Liver (tissue), 8 donors: ENCODE measurements at regions not wholly inside any gene's neighbourhood (a gene's known extent, or its start where the extent isn't known, plus 50 kb on each side); places are given as distances from the start of the nearest gene placed in this dataset.
"Not testable (repeated sequence)": the region's sequence is repeated elsewhere in the genome, so short reads cannot be mapped to it uniquely, and the experiment has no call there.

ENCODE experiments used
- DNase-seq: peaks from one replicate; pipeline ENCODE4 v3.0.0-alpha.2; 2017; ENCODE audit warnings: low spot score
- H3K27ac ChIP-seq, 2 donors: one replicate each; pipeline ENCODE4 v1.7.0; 2013; ENCODE audit warnings: inconsistent platforms in 2 of 2, low read length in 2 of 2, control low read depth in 1 of 2, low read depth in 1 of 2, mild to moderate bottlenecking in 1 of 2
- H3K27me3 ChIP-seq, 4 donors: one replicate each; pipeline versions ENCODE4 v1.6.1 to v1.7.0; 2013; ENCODE audit warnings: low read length in 3 of 4, inconsistent platforms in 1 of 4, mild to moderate bottlenecking in 1 of 4, moderate library complexity in 1 of 4; ENCODE audit not compliant: control insufficient read depth in 4 of 4, insufficient read depth in 4 of 4
- H3K36me3 ChIP-seq, 4 donors: one replicate each; pipeline versions ENCODE4 v1.6.1 to v1.7.0; 2013; ENCODE audit warnings: low read length in 3 of 4, mild to moderate bottlenecking in 3 of 4, low read depth in 1 of 4, moderate library complexity in 1 of 4; ENCODE audit not compliant: control insufficient read depth in 4 of 4, insufficient read depth in 3 of 4
- H3K4me1 ChIP-seq, 4 donors: one replicate each; pipeline versions ENCODE4 v1.6.1 to v1.7.0; 2013; ENCODE audit warnings: low read length in 3 of 4, mild to moderate bottlenecking in 3 of 4, moderate library complexity in 1 of 4; ENCODE audit not compliant: control insufficient read depth in 4 of 4, insufficient read depth in 4 of 4
- H3K4me3 ChIP-seq, 3 donors: one replicate each; pipeline versions ENCODE4 v1.6.1 to v1.7.0; 2013; ENCODE audit warnings: low read length in 3 of 3, control low read depth in 1 of 3, low read depth in 1 of 3, mild to moderate bottlenecking in 1 of 3
- H3K9ac ChIP-seq, 2 donors: one replicate each; pipeline ENCODE4 v1.7.0; 2013; ENCODE audit warnings: low read length in 2 of 2, mild to moderate bottlenecking in 2 of 2, moderate library complexity in 2 of 2, control low read depth in 1 of 2, low read depth in 1 of 2
- H3K9me3 ChIP-seq, 4 donors: one replicate each; pipeline versions ENCODE4 v1.6.1 to v1.7.0; 2013; ENCODE audit warnings: low read length in 3 of 4; ENCODE audit not compliant: control insufficient read depth in 4 of 4
- EGR1 ChIP-seq, 2 donors: IDR thresholded peaks; 2 replicates each; pipeline ENCODE4 v1.6.1; 2016 to 2018; ENCODE audit warnings: antibody characterized with exemption in 2 of 2, low read depth in 2 of 2
- FOXA1 ChIP-seq: IDR thresholded peaks from 2 replicates; pipeline ENCODE4 v1.6.1; 2016; ENCODE audit warnings: antibody characterized with exemption
- FOXA2 ChIP-seq: IDR thresholded peaks from 2 replicates; pipeline ENCODE4 v1.6.1; 2016; ENCODE audit warnings: antibody characterized with exemption
- HNF4A ChIP-seq, 2 donors: conservative IDR thresholded peaks; 2 replicates each; pipeline ENCODE4 v1.6.1; 2016; ENCODE audit warnings: antibody characterized with exemption in 2 of 2, mild to moderate bottlenecking in 2 of 2
- JUND ChIP-seq, 2 donors: IDR thresholded peaks; 2 replicates each; pipeline ENCODE4 v1.6.1; 2016; ENCODE audit warnings: antibody characterized with exemption in 2 of 2
- NR2F2 ChIP-seq: IDR thresholded peaks from 2 replicates; pipeline ENCODE4 v1.6.1; 2016; ENCODE audit warnings: antibody characterized with exemption
- RAD21 ChIP-seq, 2 donors: IDR thresholded peaks; 2 replicates each; pipeline ENCODE4 v1.6.1; 2016; ENCODE audit warnings: antibody characterized with exemption in 2 of 2, mild to moderate bottlenecking in 2 of 2
- SP1 ChIP-seq: IDR thresholded peaks from 2 replicates; pipeline ENCODE4 v1.6.1; 2018; ENCODE audit warnings: antibody characterized with exemption, mild to moderate bottlenecking
- YY1 ChIP-seq: IDR thresholded peaks from 2 replicates; pipeline ENCODE4 v1.6.1; 2016; ENCODE audit warnings: antibody characterized with exemption, mild to moderate bottlenecking
- WGBS: extraction: QIAGEN DNeasy Blood & Tissue Kit; methylation state at CpG from one replicate; pipeline ENCODE4 v1.1.7; 2013; 5-methylcytosine and 5-hydroxymethylcytosine counted together
- TF ChIP-seq, protein P1 (sequence below): IDR thresholded peaks from 2 replicates; pipeline ENCODE4 v1.6.1; 2016; ENCODE audit warnings: antibody characterized with exemption, mild to moderate bottlenecking
- TF ChIP-seq, protein P2 (sequence below): fragments of 150-350 bp; IDR thresholded peaks from 2 replicates; pipeline ENCODE4 v1.5.1; 2017; ENCODE audit warnings: improper control_type of control experiment, low read depth, low read length; ENCODE audit not compliant: missing input control
- TF ChIP-seq, protein P3 (sequence below): IDR thresholded peaks from 2 replicates; pipeline ENCODE4 v1.6.1; 2016; ENCODE audit warnings: antibody characterized with exemption
- TF ChIP-seq, protein P4 (sequence below): IDR thresholded peaks from 2 replicates; pipeline ENCODE4 v1.6.1; 2016; ENCODE audit warnings: antibody characterized with exemption
- TF ChIP-seq, protein P5 (sequence below): IDR thresholded peaks from 2 replicates; pipeline ENCODE4 v1.6.1; 2016; ENCODE audit warnings: antibody characterized with exemption
- donor health status: healthy.
- donor health status: healthy.
- donor health status: healthy.
- donor health status: healthy.
- donor health status: healthy.

DNA sequence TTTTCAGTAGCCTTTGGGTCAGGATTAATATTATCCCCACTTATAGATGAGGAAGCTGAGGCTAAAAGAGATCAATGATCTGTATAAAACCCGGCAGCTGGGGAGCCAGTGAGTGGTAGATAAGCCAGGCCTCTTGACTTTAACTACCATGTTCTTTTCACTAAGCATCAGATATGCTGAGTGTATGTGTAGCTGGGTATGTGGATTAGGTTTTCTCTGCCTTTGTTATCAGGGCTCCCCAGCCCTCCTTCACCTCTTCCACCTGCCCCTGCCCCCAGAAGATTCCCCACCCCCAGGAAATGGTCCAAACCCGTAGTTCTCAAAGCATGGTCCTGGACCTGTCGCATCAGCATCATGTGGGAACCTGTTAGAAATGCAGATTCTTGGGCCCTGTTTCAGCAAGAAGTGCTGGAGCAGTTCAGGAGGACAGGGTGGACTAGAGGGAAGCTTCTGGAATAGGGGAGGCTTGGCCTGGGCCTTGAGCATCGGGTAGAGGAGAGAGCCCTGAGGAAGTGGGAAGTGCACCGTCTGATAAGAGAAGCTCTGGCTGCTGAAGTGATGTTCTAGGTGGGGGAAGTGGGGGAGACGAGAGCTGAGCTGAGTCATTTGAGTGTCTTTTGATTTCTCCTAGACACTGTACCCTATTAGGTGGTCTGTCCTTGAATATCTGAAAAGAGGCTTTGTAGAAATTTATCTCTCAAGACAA, 101.3 kb downstream of the HIF1AN start (continued):
- TF ChIP-seq, protein P1, sequence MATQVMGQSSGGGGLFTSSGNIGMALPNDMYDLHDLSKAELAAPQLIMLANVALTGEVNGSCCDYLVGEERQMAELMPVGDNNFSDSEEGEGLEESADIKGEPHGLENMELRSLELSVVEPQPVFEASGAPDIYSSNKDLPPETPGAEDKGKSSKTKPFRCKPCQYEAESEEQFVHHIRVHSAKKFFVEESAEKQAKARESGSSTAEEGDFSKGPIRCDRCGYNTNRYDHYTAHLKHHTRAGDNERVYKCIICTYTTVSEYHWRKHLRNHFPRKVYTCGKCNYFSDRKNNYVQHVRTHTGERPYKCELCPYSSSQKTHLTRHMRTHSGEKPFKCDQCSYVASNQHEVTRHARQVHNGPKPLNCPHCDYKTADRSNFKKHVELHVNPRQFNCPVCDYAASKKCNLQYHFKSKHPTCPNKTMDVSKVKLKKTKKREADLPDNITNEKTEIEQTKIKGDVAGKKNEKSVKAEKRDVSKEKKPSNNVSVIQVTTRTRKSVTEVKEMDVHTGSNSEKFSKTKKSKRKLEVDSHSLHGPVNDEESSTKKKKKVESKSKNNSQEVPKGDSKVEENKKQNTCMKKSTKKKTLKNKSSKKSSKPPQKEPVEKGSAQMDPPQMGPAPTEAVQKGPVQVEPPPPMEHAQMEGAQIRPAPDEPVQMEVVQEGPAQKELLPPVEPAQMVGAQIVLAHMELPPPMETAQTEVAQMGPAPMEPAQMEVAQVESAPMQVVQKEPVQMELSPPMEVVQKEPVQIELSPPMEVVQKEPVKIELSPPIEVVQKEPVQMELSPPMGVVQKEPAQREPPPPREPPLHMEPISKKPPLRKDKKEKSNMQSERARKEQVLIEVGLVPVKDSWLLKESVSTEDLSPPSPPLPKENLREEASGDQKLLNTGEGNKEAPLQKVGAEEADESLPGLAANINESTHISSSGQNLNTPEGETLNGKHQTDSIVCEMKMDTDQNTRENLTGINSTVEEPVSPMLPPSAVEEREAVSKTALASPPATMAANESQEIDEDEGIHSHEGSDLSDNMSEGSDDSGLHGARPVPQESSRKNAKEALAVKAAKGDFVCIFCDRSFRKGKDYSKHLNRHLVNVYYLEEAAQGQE: no peak
- TF ChIP-seq YY1: no peak
- TF ChIP-seq FOXA2: no peak

DNA sequence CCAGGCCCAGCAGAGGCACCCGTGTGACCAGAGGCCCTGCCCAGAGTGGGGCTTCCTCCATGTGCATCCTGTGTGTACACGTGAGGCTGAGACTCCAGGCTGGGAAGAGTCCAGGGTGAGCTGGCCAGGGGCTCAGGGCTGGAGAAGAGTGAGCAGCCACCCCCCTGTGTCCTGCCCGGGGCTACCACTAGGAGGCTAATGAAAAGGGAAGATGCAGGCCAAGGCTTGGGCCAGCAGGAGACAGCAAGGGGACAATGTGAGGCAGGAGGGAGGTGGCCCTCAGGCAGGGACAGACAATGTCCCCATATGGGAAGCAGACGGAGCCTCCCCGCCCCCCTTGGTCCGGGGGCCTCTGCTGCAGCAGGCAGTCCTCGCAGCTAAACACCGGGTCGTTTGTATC, 102.0 kb downstream of the HIF1AN start:
- peak; percentile 10 to 70 for TF ChIP-seq RAD21 (IDR thresholded peaks at IDR 0.05)
- no peak for TF ChIP-seq SP1
- TF ChIP-seq, protein P2, sequence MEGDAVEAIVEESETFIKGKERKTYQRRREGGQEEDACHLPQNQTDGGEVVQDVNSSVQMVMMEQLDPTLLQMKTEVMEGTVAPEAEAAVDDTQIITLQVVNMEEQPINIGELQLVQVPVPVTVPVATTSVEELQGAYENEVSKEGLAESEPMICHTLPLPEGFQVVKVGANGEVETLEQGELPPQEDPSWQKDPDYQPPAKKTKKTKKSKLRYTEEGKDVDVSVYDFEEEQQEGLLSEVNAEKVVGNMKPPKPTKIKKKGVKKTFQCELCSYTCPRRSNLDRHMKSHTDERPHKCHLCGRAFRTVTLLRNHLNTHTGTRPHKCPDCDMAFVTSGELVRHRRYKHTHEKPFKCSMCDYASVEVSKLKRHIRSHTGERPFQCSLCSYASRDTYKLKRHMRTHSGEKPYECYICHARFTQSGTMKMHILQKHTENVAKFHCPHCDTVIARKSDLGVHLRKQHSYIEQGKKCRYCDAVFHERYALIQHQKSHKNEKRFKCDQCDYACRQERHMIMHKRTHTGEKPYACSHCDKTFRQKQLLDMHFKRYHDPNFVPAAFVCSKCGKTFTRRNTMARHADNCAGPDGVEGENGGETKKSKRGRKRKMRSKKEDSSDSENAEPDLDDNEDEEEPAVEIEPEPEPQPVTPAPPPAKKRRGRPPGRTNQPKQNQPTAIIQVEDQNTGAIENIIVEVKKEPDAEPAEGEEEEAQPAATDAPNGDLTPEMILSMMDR: peak; percentile 36
- H3K36me3 ChIP-seq: no peaks in the 10 kb centered on the region
- DNase-seq: no peak
- H3K27me3 ChIP-seq: peaks cover 0 to 13% (median 3%) of the 10 kb centered on the region in 4 donors
- H3K27ac ChIP-seq: no peak overlapping the region
- H3K4me1 ChIP-seq: no peaks in the 10 kb centered on the region
- 14% methylated on average over 9 of the region's 9 CpGs for WGBS
- no peak overlapping the region for H3K4me3 ChIP-seq
- H3K9ac ChIP-seq: no peak overlapping the region
- no peaks in the 10 kb centered on the region for H3K9me3 ChIP-seq

DNA sequence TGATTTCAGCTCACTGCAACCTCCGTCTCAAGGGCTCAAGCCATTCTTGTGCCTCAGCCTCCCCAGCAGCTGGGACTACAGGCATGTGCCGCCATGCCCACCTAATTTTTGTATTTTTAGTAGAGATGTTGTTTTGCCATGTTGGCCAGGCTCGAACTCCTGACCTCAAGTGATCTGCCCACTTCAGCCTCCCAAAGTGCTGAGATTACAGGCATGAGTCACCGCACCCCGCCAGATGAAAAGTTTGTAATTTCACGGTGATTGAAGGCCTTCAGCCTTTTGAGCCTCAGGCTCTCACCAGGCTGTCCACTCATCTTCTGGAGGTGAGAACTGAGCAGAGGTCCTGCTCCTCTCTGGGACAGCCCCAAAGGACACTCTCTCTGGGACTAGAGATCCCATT, 103.2 kb downstream of the HIF1AN start:
- not testable (repeated sequence) for H3K27ac ChIP-seq, H3K4me1 ChIP-seq, H3K9me3 ChIP-seq, H3K9ac ChIP-seq, H3K4me3 ChIP-seq, DNase-seq, H3K36me3 ChIP-seq
- 79% methylated on average over 6 of the region's 6 CpGs for WGBS
- H3K27me3 ChIP-seq: peaks cover 0 to 15% (median 3%) of the 10 kb centered on the region in 4 donors

DNA sequence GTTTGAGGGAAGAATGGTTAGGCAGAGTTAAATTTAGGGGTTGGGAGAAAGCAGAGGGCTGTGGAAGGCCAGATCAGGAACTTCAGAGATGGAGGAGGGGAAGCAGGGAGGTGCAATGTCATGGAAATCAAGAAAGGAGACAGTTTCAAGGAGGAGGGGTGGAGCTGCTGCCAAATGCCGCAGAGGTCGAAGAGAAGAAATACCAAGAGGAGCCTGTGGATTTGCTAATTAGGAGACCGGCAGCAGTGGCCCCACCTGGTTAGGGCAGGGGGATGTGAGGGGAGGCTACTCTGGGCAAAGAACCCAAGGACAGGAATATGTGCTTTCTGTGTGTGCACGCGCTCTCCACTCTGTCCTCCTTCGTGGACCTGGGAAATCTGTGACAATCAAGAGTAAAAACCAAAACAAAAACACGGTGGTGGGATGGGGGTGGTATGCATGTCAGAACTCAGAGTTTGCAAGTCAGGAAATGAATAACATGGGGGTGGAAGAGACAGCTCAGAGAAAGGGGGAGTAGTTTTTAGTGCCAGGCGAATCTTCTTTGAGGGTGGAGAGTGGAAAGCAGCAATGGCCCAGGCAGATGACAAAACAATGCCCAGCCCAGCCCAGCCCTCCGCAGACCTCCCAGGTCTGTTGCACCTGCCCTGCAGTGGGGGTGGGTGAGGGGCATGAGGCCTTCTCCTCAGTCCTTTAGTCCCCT, 102.9 kb upstream of the PAX2 start:
- no peak overlapping the region for H3K27ac ChIP-seq
- TF ChIP-seq, protein P3, sequence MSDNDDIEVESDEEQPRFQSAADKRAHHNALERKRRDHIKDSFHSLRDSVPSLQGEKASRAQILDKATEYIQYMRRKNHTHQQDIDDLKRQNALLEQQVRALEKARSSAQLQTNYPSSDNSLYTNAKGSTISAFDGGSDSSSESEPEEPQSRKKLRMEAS: no peak
- TF ChIP-seq FOXA1 (no peak), HNF4A (conservative IDR thresholded peaks at IDR 0.05) (no peak), JUND (IDR thresholded peaks at IDR 0.05) (no peak), SP1 (no peak), EGR1 (IDR thresholded peaks at IDR 0.05; ENCODE audit: low read depth in 2 of 2) (no peak), YY1 (no peak), NR2F2 (no peak)
- TF ChIP-seq, protein P4, sequence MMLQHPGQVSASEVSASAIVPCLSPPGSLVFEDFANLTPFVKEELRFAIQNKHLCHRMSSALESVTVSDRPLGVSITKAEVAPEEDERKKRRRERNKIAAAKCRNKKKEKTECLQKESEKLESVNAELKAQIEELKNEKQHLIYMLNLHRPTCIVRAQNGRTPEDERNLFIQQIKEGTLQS: no peak
- TF ChIP-seq, protein P5, sequence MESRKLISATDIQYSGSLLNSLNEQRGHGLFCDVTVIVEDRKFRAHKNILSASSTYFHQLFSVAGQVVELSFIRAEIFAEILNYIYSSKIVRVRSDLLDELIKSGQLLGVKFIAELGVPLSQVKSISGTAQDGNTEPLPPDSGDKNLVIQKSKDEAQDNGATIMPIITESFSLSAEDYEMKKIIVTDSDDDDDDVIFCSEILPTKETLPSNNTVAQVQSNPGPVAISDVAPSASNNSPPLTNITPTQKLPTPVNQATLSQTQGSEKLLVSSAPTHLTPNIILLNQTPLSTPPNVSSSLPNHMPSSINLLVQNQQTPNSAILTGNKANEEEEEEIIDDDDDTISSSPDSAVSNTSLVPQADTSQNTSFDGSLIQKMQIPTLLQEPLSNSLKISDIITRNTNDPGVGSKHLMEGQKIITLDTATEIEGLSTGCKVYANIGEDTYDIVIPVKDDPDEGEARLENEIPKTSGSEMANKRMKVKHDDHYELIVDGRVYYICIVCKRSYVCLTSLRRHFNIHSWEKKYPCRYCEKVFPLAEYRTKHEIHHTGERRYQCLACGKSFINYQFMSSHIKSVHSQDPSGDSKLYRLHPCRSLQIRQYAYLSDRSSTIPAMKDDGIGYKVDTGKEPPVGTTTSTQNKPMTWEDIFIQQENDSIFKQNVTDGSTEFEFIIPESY: no peak
- TF ChIP-seq, protein P2: no peak
- no peaks in the 10 kb centered on the region for H3K36me3 ChIP-seq
- no peaks in the 10 kb centered on the region for H3K9me3 ChIP-seq
- H3K9ac ChIP-seq: no peak overlapping the region
- WGBS: 15% methylated on average over 9 of the region's 9 CpGs
- DNase-seq: no peak
- H3K4me3 ChIP-seq: no peak overlapping the region
- H3K27me3 ChIP-seq: peaks cover 0 to 16% (median 2%) of the 10 kb centered on the region in 4 donors
- H3K4me1 ChIP-seq: no peaks in the 10 kb centered on the region
